CD14-positive monocyte (primary cell): ENCODE measurements at regions not wholly inside any gene's neighbourhood (a gene's known extent, or its start where the extent isn't known, plus 50 kb on each side); places are given as distances from the start of the nearest gene placed in this dataset.

ENCODE experiments used
- DNase-seq, 3 donors: peaks; one replicate each; pipeline ENCODE4 v3.0.0-alpha.2; 2011 to 2022
- H2AFZ ChIP-seq: 2 replicates; pipeline ENCODE4 v1.6.0; 2012; ENCODE audit warnings: mild to moderate bottlenecking, low read depth, low read length, inconsistent platforms; ENCODE audit not compliant: insufficient read depth, poor library complexity, severe bottlenecking
- H3K27ac ChIP-seq, 2 donors: 1 replicate in 1 of 2; 2 replicates in 1 of 2; pipeline ENCODE4 v1.5.1; 2012 to 2013; ENCODE audit warnings: low read length in 2 of 2, control low read depth in 1 of 2, inconsistent platforms in 1 of 2, low read depth in 1 of 2, mild to moderate bottlenecking in 1 of 2
- H3K27me3 ChIP-seq, 2 donors: one replicate each; pipeline versions ENCODE4 v1.6.0 to v1.6.1; 2011 to 2013; ENCODE audit warnings: low read length in 2 of 2; ENCODE audit not compliant: control insufficient read depth in 2 of 2, insufficient read depth in 2 of 2
- H3K36me3 ChIP-seq, 2 donors: replicated peaks in 1 of 2; 1 replicate in 1 of 2; 2 replicates in 1 of 2; pipeline versions ENCODE4 v1.5.1 to v1.6.1; 2012 to 2013; ENCODE audit warnings: low read length in 2 of 2, control low read depth in 1 of 2, inconsistent platforms in 1 of 2, mild to moderate bottlenecking in 1 of 2; ENCODE audit not compliant: insufficient read depth in 2 of 2, control insufficient read depth in 1 of 2
- H3K4me1 ChIP-seq, 2 donors: 1 replicate in 1 of 2; 2 replicates in 1 of 2; pipeline versions ENCODE4 v1.5.1 to v1.6.1; 2012 to 2013; ENCODE audit warnings: low read length in 2 of 2, control low read depth in 1 of 2, inconsistent platforms in 1 of 2, mild to moderate bottlenecking in 1 of 2, moderate library complexity in 1 of 2; ENCODE audit not compliant: insufficient read depth in 2 of 2, control insufficient read depth in 1 of 2
- H3K4me2 ChIP-seq: replicated peaks from 2 replicates; pipeline ENCODE3; 2012; ENCODE audit warnings: low read length, moderate library complexity, mild to moderate bottlenecking; ENCODE audit not compliant: poor library complexity, severe bottlenecking; ENCODE audit errors: extremely low read depth
- H3K4me3 ChIP-seq, 3 experiments: fragments of 200-600 bp in 1 of 3; sonication (generic) in 1 of 3; replicated peaks in 1 of 3; 1 replicate in 2 of 3; 2 replicates in 1 of 3; pipeline ENCODE4 v1.5.1; 2011 to 2013; ENCODE audit warnings: low read length in 3 of 3, mild to moderate bottlenecking in 3 of 3, control low read depth in 2 of 3, low read depth in 2 of 3, inconsistent platforms in 1 of 3, moderate library complexity in 1 of 3
- H3K79me2 ChIP-seq: 2 replicates; pipeline ENCODE4 v1.6.0; 2012; ENCODE audit warnings: mild to moderate bottlenecking, control low read depth, inconsistent platforms, low read length, moderate library complexity; ENCODE audit not compliant: insufficient read depth
- H3K9ac ChIP-seq: 2 replicates; pipeline ENCODE4 v1.6.0; 2017; ENCODE audit warnings: low read length, mild to moderate bottlenecking; ENCODE audit not compliant: insufficient read depth, poor library complexity, severe bottlenecking
- H3K9me3 ChIP-seq, 2 donors: replicated peaks in 1 of 2; 1 replicate in 1 of 2; 2 replicates in 1 of 2; pipeline versions ENCODE4 v1.5.1 to v1.6.1; 2012 to 2013; ENCODE audit warnings: low read length in 2 of 2, control low read depth in 1 of 2; ENCODE audit not compliant: control insufficient read depth in 1 of 2, insufficient read depth in 1 of 2
- H4K20me1 ChIP-seq: 2 replicates; pipeline ENCODE4 v1.6.0; 2012; ENCODE audit warnings: mild to moderate bottlenecking, low read length, control low read depth, moderate library complexity; ENCODE audit not compliant: insufficient read depth
- H3K27ac Mint-ChIP-seq, 7 donors: one replicate each; pipeline ENCODE4 v1.8.0; 2020; ENCODE audit warnings: mild to moderate bottlenecking in 7 of 7, mixed read lengths in 7 of 7, moderate library complexity in 6 of 7, inconsistent platforms in 2 of 7
- H3K27me3 Mint-ChIP-seq, 3 donors: one replicate each; pipeline ENCODE4 v1.8.0; 2021 to 2022; ENCODE audit warnings: low read depth in 3 of 3, mild to moderate bottlenecking in 3 of 3, mixed read lengths in 3 of 3, moderate library complexity in 3 of 3, inconsistent platforms in 1 of 3
- H3K36me3 Mint-ChIP-seq, 2 donors: one replicate each; pipeline ENCODE4 v1.8.0; 2020; ENCODE audit warnings: mixed read lengths in 2 of 2, inconsistent platforms in 1 of 2, mild to moderate bottlenecking in 1 of 2
- H3K4me1 Mint-ChIP-seq: one replicate; pipeline ENCODE4 v1.8.0; 2020; ENCODE audit warnings: mild to moderate bottlenecking, mixed read lengths
- H3K4me3 Mint-ChIP-seq, 2 donors: one replicate each; pipeline ENCODE4 v1.8.0; 2020; ENCODE audit warnings: mild to moderate bottlenecking in 2 of 2, mixed read lengths in 2 of 2, moderate library complexity in 1 of 2
- H3K9me3 Mint-ChIP-seq, 7 donors: one replicate each; pipeline ENCODE4 v1.8.0; 2020 to 2022; ENCODE audit warnings: mixed read lengths in 7 of 7, mild to moderate bottlenecking in 6 of 7, moderate library complexity in 6 of 7, inconsistent platforms in 2 of 7
- WGBS: methylation state at CpG from one replicate; pipeline ENCODE4 v1.1.5; 2013; ENCODE audit warnings: missing lambda C conversion rate; ENCODE audit not compliant: insufficient coverage; 5-methylcytosine and 5-hydroxymethylcytosine counted together
- intact Hi-C, 2 donors: fragments of 100-400 bp; cut with micrococcal nuclease; formaldehyde crosslinking; loops; one replicate each; pipeline versions ENCODE4 v1.15.0 to v1.15.1; 2023
- TF ChIP-seq, protein P1 (sequence below): fragments of 200-600 bp; IDR thresholded peaks from one replicate; pipeline ENCODE4 v1.8.0; 2022; ENCODE audit warnings: antibody characterized with exemption, mild to moderate bottlenecking

DNA sequence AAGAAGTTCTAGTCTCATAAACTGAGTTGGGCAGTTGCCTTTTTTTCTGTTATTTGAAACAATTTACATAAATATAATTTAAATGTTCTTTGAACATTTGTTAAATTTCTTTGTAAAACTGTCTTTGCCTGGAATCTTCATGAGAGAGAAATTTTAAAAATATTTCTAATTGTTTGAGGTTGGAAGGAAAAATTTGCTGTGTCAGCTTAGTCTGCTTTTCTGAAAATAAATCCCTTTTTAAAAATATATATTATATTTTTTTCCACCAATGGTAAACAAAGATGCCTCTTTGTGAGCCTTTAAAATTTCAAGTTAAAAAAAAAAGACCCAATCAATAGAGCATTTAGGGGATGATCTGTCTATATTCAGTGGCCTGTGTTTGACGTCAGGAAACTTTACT is 542.7 kb downstream of the KIF4B start:
- Histone ChIP-seq H3K79me2 (no peaks in the 10 kb centered on the region), H3K4me1 (no peaks in the 10 kb centered on the region), H3K9ac (no peak overlapping the region), H3K27me3 (no peaks in the 10 kb centered on the region), H3K4me2 (no peak overlapping the region), H3K36me3 (no peaks in the 10 kb centered on the region), H3K4me3 (no peak overlapping the region), H4K20me1 (no peaks in the 10 kb centered on the region), H3K9me3 (peaks cover 0 to 5% of the 10 kb centered on the region in 2 donors), H3K27ac (no peak overlapping the region), H2AFZ (no peak overlapping the region)
- Mint-ChIP-seq H3K4me3 (no peak overlapping the region), H3K4me1 (no peaks in the 10 kb centered on the region), H3K27me3 (no peaks in the 10 kb centered on the region), H3K36me3 (no peaks in the 10 kb centered on the region), H3K27ac (no peak overlapping the region), H3K9me3 (peaks cover 0 to 9% (median 4%) of the 10 kb centered on the region in 7 donors)
- TF ChIP-seq, protein P1, sequence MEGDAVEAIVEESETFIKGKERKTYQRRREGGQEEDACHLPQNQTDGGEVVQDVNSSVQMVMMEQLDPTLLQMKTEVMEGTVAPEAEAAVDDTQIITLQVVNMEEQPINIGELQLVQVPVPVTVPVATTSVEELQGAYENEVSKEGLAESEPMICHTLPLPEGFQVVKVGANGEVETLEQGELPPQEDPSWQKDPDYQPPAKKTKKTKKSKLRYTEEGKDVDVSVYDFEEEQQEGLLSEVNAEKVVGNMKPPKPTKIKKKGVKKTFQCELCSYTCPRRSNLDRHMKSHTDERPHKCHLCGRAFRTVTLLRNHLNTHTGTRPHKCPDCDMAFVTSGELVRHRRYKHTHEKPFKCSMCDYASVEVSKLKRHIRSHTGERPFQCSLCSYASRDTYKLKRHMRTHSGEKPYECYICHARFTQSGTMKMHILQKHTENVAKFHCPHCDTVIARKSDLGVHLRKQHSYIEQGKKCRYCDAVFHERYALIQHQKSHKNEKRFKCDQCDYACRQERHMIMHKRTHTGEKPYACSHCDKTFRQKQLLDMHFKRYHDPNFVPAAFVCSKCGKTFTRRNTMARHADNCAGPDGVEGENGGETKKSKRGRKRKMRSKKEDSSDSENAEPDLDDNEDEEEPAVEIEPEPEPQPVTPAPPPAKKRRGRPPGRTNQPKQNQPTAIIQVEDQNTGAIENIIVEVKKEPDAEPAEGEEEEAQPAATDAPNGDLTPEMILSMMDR = no peak
- no CpG with 5 or more reads among the region's 1 CpG for WGBS
- DNase-seq = no peak
- intact Hi-C loops = no loop called here

DNA sequence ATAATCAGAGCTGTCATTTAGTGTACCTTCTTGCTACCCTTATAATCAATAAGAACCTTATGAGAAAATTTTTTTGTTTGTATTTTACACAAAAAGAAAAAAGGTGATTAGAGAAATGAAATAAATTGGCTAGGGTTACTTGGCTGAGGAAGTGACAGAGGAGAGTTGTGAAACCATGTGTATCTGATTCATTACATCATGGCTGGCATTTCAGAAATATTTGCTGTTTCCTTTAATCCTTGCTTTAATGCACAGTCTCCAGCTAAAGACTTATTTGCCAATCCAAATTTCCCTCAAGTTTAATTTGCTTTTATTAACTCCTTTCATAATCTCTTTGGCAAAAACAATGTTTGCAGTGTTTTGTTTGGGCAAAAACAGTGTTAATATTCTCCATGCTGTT is 543.1 kb downstream of the KIF4B start:
- no peaks in the 10 kb centered on the region for H3K27me3 Mint-ChIP-seq
- TF ChIP-seq, protein P1 = no peak
- H3K27ac ChIP-seq = no peak overlapping the region
- no peak overlapping the region for H3K4me2 ChIP-seq
- DNase-seq = no peak
- H3K4me3 Mint-ChIP-seq = no peak overlapping the region
- peaks cover 0 to 9% (median 2%) of the 10 kb centered on the region in 7 donors for H3K9me3 Mint-ChIP-seq
- no peaks in the 10 kb centered on the region for H4K20me1 ChIP-seq
- H3K79me2 ChIP-seq = no peaks in the 10 kb centered on the region
- no peaks in the 10 kb centered on the region for H3K4me1 Mint-ChIP-seq
- H3K9ac ChIP-seq = no peak overlapping the region
- H3K27me3 ChIP-seq = no peaks in the 10 kb centered on the region
- no peaks in the 10 kb centered on the region for H3K36me3 ChIP-seq
- no peak overlapping the region for H3K27ac Mint-ChIP-seq
- H3K9me3 ChIP-seq = peaks cover 0 to 5% of the 10 kb centered on the region in 2 donors
- H3K4me3 ChIP-seq = no peak overlapping the region
- intact Hi-C loops = no loop called here
- H2AFZ ChIP-seq = no peak overlapping the region
- H3K4me1 ChIP-seq = no peaks in the 10 kb centered on the region
- no peaks in the 10 kb centered on the region for H3K36me3 Mint-ChIP-seq
